HG02610 (cell line): ENCODE measurements at regions not wholly inside any gene's neighbourhood (a gene's known extent, or its start where the extent isn't known, plus 50 kb on each side); places are given as distances from the start of the nearest gene placed in this dataset.
A peak's percentile ranks its signal among the peaks of the same experiment; 100 is the strongest.

ENCODE experiments used
- ATAC-seq: cut with Tn5 transposase; IDR thresholded peaks from one replicate; pipeline ENCODE4 v1.9.1; 2021; ENCODE audit warnings: mild to moderate bottlenecking, moderate library complexity; ENCODE audit not compliant: unreplicated experiment

- no peak for ATAC-seq
Observed at GRCh38 chr10:8374334-8374733, 319.8 kb downstream of the GATA3 start.

GRCh38 chr10:8375137-8375536, 320.6 kb downstream of the GATA3 start:
- ATAC-seq = no peak

- no peak for ATAC-seq
Observed at GRCh38 chr10:8378198-8378983, 323.9 kb downstream of the GATA3 start.

- no peak for ATAC-seq
Observed at GRCh38 chr10:8379906-8380832, 325.7 kb downstream of the GATA3 start.

GRCh38 chr10:8380833-8381496, 326.5 kb downstream of the GATA3 start:
- ATAC-seq = no peak

GRCh38 chr10:8386781-8387180, 332.3 kb downstream of the GATA3 start:
- no peak for ATAC-seq

GRCh38 chr10:8389630-8390029, 335.1 kb downstream of the GATA3 start:
- no peak for ATAC-seq

- ATAC-seq = no peak
Observed at GRCh38 chr10:8392216-8392615, 337.7 kb downstream of the GATA3 start.

GRCh38 chr10:8393531-8393930, 339.0 kb downstream of the GATA3 start:
- ATAC-seq = no peak

- no peak for ATAC-seq
Observed at GRCh38 chr10:8396675-8397074, 342.2 kb downstream of the GATA3 start.

GRCh38 chr10:8398771-8399170, 344.3 kb downstream of the GATA3 start:
- no peak for ATAC-seq

GRCh38 chr10:8400151-8400550, 345.7 kb downstream of the GATA3 start:
- no peak for ATAC-seq

GRCh38 chr10:8400892-8401291, 346.4 kb downstream of the GATA3 start:
- ATAC-seq = no peak

GRCh38 chr10:8401531-8401930, 347.0 kb downstream of the GATA3 start:
- no peak for ATAC-seq

GRCh38 chr10:8402576-8402975, 348.1 kb downstream of the GATA3 start:
- ATAC-seq = no peak

- ATAC-seq = no peak
Observed at GRCh38 chr10:8403711-8404371, 349.4 kb downstream of the GATA3 start.

GRCh38 chr10:8404721-8405120, 350.2 kb downstream of the GATA3 start:
- ATAC-seq = peak; percentile 77

GRCh38 chr10:8405596-8405995, 351.1 kb downstream of the GATA3 start:
- no peak for ATAC-seq

GRCh38 chr10:8407501-8408021, 353.1 kb downstream of the GATA3 start:
- ATAC-seq = no peak

- no peak for ATAC-seq
Observed at GRCh38 chr10:8410506-8410905, 356.0 kb downstream of the GATA3 start.

- no peak for ATAC-seq
Observed at GRCh38 chr10:8412541-8412940, 358.1 kb downstream of the GATA3 start.
